Liver (tissue), 8 donors: ENCODE measurements at regions not wholly inside any gene's neighbourhood (a gene's known extent, or its start where the extent isn't known, plus 50 kb on each side); places are given as distances from the start of the nearest gene placed in this dataset.

Experiments used
- DNase-seq: peaks from one replicate; pipeline ENCODE4 v3.0.0-alpha.2; 2017; ENCODE audit warnings: low spot score
- H3K27ac ChIP-seq, 2 donors: one replicate each; pipeline ENCODE4 v1.7.0; 2013; ENCODE audit warnings: inconsistent platforms in 2 of 2, low read length in 2 of 2, control low read depth in 1 of 2, low read depth in 1 of 2, mild to moderate bottlenecking in 1 of 2
- H3K27me3 ChIP-seq, 4 donors: one replicate each; pipeline versions ENCODE4 v1.6.1 to v1.7.0; 2013; ENCODE audit warnings: low read length in 3 of 4, inconsistent platforms in 1 of 4, mild to moderate bottlenecking in 1 of 4, moderate library complexity in 1 of 4; ENCODE audit not compliant: control insufficient read depth in 4 of 4, insufficient read depth in 4 of 4
- H3K36me3 ChIP-seq, 4 donors: one replicate each; pipeline versions ENCODE4 v1.6.1 to v1.7.0; 2013; ENCODE audit warnings: low read length in 3 of 4, mild to moderate bottlenecking in 3 of 4, low read depth in 1 of 4, moderate library complexity in 1 of 4; ENCODE audit not compliant: control insufficient read depth in 4 of 4, insufficient read depth in 3 of 4
- H3K4me1 ChIP-seq, 4 donors: one replicate each; pipeline versions ENCODE4 v1.6.1 to v1.7.0; 2013; ENCODE audit warnings: low read length in 3 of 4, mild to moderate bottlenecking in 3 of 4, moderate library complexity in 1 of 4; ENCODE audit not compliant: control insufficient read depth in 4 of 4, insufficient read depth in 4 of 4
- H3K4me3 ChIP-seq, 3 donors: one replicate each; pipeline versions ENCODE4 v1.6.1 to v1.7.0; 2013; ENCODE audit warnings: low read length in 3 of 3, control low read depth in 1 of 3, low read depth in 1 of 3, mild to moderate bottlenecking in 1 of 3
- H3K9ac ChIP-seq, 2 donors: one replicate each; pipeline ENCODE4 v1.7.0; 2013; ENCODE audit warnings: low read length in 2 of 2, mild to moderate bottlenecking in 2 of 2, moderate library complexity in 2 of 2, control low read depth in 1 of 2, low read depth in 1 of 2
- H3K9me3 ChIP-seq, 4 donors: one replicate each; pipeline versions ENCODE4 v1.6.1 to v1.7.0; 2013; ENCODE audit warnings: low read length in 3 of 4; ENCODE audit not compliant: control insufficient read depth in 4 of 4
- EGR1 ChIP-seq, 2 donors: IDR thresholded peaks; 2 replicates each; pipeline ENCODE4 v1.6.1; 2016 to 2018; ENCODE audit warnings: antibody characterized with exemption in 2 of 2, low read depth in 2 of 2
- FOXA1 ChIP-seq: IDR thresholded peaks from 2 replicates; pipeline ENCODE4 v1.6.1; 2016; ENCODE audit warnings: antibody characterized with exemption
- FOXA2 ChIP-seq: IDR thresholded peaks from 2 replicates; pipeline ENCODE4 v1.6.1; 2016; ENCODE audit warnings: antibody characterized with exemption
- GABPA ChIP-seq, 2 donors: IDR thresholded peaks in 1 of 2; conservative IDR thresholded peaks in 1 of 2; 2 replicates each; pipeline ENCODE4 v1.6.1; 2016; ENCODE audit warnings: antibody characterized with exemption in 2 of 2, mild to moderate bottlenecking in 1 of 2, moderate library complexity in 1 of 2
- HNF4A ChIP-seq, 2 donors: conservative IDR thresholded peaks; 2 replicates each; pipeline ENCODE4 v1.6.1; 2016; ENCODE audit warnings: antibody characterized with exemption in 2 of 2, mild to moderate bottlenecking in 2 of 2
- HNF4G ChIP-seq: IDR thresholded peaks from 2 replicates; pipeline ENCODE4 v1.6.1; 2016; ENCODE audit warnings: antibody characterized with exemption
- JUND ChIP-seq, 2 donors: IDR thresholded peaks; 2 replicates each; pipeline ENCODE4 v1.6.1; 2016; ENCODE audit warnings: antibody characterized with exemption in 2 of 2
- RXRA ChIP-seq, 2 donors: IDR thresholded peaks; 2 replicates each; pipeline ENCODE4 v1.6.1; 2017 to 2018; ENCODE audit warnings: antibody characterized with exemption in 2 of 2, mild to moderate bottlenecking in 1 of 2
- SP1 ChIP-seq: IDR thresholded peaks from 2 replicates; pipeline ENCODE4 v1.6.1; 2018; ENCODE audit warnings: antibody characterized with exemption, mild to moderate bottlenecking
- TAF1 ChIP-seq: conservative IDR thresholded peaks from 2 replicates; pipeline ENCODE4 v1.6.1; 2016; ENCODE audit warnings: antibody characterized with exemption, mild to moderate bottlenecking
- WGBS: extraction: QIAGEN DNeasy Blood & Tissue Kit; methylation state at CpG from one replicate; pipeline ENCODE4 v1.1.7; 2013; 5-methylcytosine and 5-hydroxymethylcytosine counted together
- TF ChIP-seq, protein P1 (sequence below): IDR thresholded peaks from 2 replicates; pipeline ENCODE4 v1.6.1; 2016; ENCODE audit warnings: antibody characterized with exemption, mild to moderate bottlenecking
- TF ChIP-seq, protein P2 (sequence below): IDR thresholded peaks from 2 replicates; pipeline ENCODE4 v1.6.1; 2016; ENCODE audit warnings: antibody characterized with exemption
- TF ChIP-seq, protein P3 (sequence below): IDR thresholded peaks from 2 replicates; pipeline ENCODE4 v1.6.1; 2016; ENCODE audit warnings: antibody characterized with exemption
- TF ChIP-seq, protein P4 (sequence below): fragments of 150-350 bp; IDR thresholded peaks from 2 replicates; pipeline ENCODE4 v1.5.1; 2017; ENCODE audit warnings: improper control_type of control experiment, low read depth, low read length; ENCODE audit not compliant: missing input control
- TF ChIP-seq, protein P5 (sequence below): IDR thresholded peaks from 2 replicates; pipeline ENCODE4 v1.6.1; 2016; ENCODE audit warnings: antibody characterized with exemption
- donor health status: healthy.
- donor health status: healthy.
- donor health status: healthy.
- donor health status: healthy.
- donor health status: healthy.

DNA sequence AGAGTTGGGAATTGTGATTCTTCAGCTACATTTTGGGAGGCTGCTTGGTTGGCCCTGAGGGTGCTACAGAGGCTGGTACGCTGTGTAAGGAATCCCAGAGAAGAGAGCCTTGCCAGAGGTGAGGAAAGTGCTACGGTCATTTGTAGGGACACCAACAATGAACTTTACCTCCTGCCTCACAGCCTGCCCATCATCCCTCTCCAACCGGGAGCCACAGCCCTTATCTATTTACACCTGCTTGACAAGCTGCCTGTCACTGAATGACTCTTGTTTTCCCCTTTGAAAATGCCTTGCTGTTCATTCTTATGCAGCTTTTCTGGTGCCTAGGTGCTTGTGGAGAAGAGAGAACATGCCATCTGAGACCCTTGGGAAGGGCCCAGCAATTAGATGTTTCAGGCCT lies 110.8 kb downstream of the PCSK1 start:
- Histone ChIP-seq H3K4me1 (peaks cover 0 to 4% (median 0%) of the 10 kb centered on the region in 4 donors), H3K9me3 (no peaks in the 10 kb centered on the region), H3K36me3 (no peaks in the 10 kb centered on the region), H3K27ac (no peak overlapping the region), H3K27me3 (no peaks in the 10 kb centered on the region), H3K4me3 (no peak overlapping the region), H3K9ac (no peak overlapping the region)
- peak in 1 of 2 donors; percentile 25 for TF ChIP-seq HNF4A (conservative IDR thresholded peaks at IDR 0.05)
- peak; percentile 14 for TF ChIP-seq SP1
- TF ChIP-seq, protein P1, sequence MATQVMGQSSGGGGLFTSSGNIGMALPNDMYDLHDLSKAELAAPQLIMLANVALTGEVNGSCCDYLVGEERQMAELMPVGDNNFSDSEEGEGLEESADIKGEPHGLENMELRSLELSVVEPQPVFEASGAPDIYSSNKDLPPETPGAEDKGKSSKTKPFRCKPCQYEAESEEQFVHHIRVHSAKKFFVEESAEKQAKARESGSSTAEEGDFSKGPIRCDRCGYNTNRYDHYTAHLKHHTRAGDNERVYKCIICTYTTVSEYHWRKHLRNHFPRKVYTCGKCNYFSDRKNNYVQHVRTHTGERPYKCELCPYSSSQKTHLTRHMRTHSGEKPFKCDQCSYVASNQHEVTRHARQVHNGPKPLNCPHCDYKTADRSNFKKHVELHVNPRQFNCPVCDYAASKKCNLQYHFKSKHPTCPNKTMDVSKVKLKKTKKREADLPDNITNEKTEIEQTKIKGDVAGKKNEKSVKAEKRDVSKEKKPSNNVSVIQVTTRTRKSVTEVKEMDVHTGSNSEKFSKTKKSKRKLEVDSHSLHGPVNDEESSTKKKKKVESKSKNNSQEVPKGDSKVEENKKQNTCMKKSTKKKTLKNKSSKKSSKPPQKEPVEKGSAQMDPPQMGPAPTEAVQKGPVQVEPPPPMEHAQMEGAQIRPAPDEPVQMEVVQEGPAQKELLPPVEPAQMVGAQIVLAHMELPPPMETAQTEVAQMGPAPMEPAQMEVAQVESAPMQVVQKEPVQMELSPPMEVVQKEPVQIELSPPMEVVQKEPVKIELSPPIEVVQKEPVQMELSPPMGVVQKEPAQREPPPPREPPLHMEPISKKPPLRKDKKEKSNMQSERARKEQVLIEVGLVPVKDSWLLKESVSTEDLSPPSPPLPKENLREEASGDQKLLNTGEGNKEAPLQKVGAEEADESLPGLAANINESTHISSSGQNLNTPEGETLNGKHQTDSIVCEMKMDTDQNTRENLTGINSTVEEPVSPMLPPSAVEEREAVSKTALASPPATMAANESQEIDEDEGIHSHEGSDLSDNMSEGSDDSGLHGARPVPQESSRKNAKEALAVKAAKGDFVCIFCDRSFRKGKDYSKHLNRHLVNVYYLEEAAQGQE = no peak
- WGBS = 63% methylated on average over 3 of the region's 3 CpGs
- no peak for DNase-seq

DNA sequence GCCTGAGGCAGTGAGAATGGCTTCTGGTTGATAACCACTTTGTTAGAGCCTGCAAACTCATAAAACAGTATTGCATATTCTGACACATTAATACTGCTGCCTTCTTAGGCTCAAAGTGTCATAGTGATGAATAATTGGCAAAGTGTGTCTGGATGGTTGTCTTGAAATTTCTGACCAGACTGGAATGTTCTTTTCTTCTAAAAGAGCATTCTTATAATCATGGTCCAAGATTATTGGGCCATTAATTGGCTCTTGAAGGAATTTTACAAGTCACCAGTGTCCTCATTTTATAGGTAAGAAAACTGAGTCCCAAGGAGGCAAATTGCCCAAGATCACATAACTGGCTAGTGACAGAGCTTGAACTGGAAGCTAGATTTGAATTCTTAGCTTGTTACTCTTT lies 111.7 kb downstream of the PCSK1 start:
- Histone ChIP-seq H3K36me3 (no peaks in the 10 kb centered on the region), H3K4me3 (no peak overlapping the region), H3K27me3 (no peaks in the 10 kb centered on the region), H3K9me3 (no peaks in the 10 kb centered on the region), H3K9ac (no peak overlapping the region), H3K4me1 (peaks cover 0 to 4% (median 1%) of the 10 kb centered on the region in 4 donors), H3K27ac (no peak overlapping the region)
- no peak for DNase-seq
- TF ChIP-seq, protein P2, sequence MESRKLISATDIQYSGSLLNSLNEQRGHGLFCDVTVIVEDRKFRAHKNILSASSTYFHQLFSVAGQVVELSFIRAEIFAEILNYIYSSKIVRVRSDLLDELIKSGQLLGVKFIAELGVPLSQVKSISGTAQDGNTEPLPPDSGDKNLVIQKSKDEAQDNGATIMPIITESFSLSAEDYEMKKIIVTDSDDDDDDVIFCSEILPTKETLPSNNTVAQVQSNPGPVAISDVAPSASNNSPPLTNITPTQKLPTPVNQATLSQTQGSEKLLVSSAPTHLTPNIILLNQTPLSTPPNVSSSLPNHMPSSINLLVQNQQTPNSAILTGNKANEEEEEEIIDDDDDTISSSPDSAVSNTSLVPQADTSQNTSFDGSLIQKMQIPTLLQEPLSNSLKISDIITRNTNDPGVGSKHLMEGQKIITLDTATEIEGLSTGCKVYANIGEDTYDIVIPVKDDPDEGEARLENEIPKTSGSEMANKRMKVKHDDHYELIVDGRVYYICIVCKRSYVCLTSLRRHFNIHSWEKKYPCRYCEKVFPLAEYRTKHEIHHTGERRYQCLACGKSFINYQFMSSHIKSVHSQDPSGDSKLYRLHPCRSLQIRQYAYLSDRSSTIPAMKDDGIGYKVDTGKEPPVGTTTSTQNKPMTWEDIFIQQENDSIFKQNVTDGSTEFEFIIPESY = no peak
- TF ChIP-seq GABPA (IDR thresholded peaks at IDR 0.05 in 1 of 2, conservative IDR thresholded peaks at IDR 0.05 in 1 of 2) (no peak), FOXA2 (no peak), RXRA (IDR thresholded peaks at IDR 0.05) (no peak), HNF4A (conservative IDR thresholded peaks at IDR 0.05) (no peak), EGR1 (IDR thresholded peaks at IDR 0.05; ENCODE audit: low read depth in 2 of 2) (no peak), FOXA1 (no peak), JUND (IDR thresholded peaks at IDR 0.05) (no peak), TAF1 (no peak), HNF4G (no peak)
- TF ChIP-seq, protein P3, sequence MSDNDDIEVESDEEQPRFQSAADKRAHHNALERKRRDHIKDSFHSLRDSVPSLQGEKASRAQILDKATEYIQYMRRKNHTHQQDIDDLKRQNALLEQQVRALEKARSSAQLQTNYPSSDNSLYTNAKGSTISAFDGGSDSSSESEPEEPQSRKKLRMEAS = no peak
- TF ChIP-seq, protein P4, sequence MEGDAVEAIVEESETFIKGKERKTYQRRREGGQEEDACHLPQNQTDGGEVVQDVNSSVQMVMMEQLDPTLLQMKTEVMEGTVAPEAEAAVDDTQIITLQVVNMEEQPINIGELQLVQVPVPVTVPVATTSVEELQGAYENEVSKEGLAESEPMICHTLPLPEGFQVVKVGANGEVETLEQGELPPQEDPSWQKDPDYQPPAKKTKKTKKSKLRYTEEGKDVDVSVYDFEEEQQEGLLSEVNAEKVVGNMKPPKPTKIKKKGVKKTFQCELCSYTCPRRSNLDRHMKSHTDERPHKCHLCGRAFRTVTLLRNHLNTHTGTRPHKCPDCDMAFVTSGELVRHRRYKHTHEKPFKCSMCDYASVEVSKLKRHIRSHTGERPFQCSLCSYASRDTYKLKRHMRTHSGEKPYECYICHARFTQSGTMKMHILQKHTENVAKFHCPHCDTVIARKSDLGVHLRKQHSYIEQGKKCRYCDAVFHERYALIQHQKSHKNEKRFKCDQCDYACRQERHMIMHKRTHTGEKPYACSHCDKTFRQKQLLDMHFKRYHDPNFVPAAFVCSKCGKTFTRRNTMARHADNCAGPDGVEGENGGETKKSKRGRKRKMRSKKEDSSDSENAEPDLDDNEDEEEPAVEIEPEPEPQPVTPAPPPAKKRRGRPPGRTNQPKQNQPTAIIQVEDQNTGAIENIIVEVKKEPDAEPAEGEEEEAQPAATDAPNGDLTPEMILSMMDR = no peak
- TF ChIP-seq, protein P5, sequence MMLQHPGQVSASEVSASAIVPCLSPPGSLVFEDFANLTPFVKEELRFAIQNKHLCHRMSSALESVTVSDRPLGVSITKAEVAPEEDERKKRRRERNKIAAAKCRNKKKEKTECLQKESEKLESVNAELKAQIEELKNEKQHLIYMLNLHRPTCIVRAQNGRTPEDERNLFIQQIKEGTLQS = no peak
- TF ChIP-seq, protein P1 = no peak
